OCI-LY3 (cell line): ENCODE measurements at regions not wholly inside any gene's neighbourhood (a gene's known extent, or its start where the extent isn't known, plus 50 kb on each side); places are given as distances from the start of the nearest gene placed in this dataset.

Experiments
- EZH2phosphoT487 ChIP-seq: fragments of 200-600 bp; shearing (Covaris generic); IDR thresholded peaks from 2 replicates; pipeline ENCODE4 v1.6.1; 2018; ENCODE audit warnings: antibody characterized with exemption, mixed run types, low read depth
- TF ChIP-seq, protein P1 (sequence below): fragments of 200-600, 300-600 bp; sonication (generic); IDR thresholded peaks from 2 replicates; pipeline ENCODE4 v1.5.1; 2014; ENCODE audit warnings: antibody characterized with exemption, low read length, low read depth

DNA sequence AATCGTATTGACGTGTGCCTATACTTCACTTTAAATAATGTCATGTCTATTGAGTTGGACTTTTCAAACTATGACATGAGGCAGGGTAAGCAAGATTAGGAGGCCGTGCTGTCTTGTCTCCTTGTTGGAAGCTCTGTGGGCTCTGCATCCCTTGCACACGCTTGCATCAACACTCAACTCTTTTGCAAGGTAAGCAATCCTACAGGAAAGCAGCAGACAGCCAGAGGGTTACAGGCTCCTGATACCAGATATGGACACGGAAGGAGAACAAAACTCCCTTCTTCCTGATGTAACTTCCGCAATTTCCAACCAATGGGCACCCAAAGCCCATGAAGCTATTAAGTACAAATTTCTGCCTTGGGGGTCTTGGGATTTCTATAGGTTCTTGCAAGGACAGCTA is 1520.7 kb upstream of the B3GALT2 start:
- TF ChIP-seq, protein P1, sequence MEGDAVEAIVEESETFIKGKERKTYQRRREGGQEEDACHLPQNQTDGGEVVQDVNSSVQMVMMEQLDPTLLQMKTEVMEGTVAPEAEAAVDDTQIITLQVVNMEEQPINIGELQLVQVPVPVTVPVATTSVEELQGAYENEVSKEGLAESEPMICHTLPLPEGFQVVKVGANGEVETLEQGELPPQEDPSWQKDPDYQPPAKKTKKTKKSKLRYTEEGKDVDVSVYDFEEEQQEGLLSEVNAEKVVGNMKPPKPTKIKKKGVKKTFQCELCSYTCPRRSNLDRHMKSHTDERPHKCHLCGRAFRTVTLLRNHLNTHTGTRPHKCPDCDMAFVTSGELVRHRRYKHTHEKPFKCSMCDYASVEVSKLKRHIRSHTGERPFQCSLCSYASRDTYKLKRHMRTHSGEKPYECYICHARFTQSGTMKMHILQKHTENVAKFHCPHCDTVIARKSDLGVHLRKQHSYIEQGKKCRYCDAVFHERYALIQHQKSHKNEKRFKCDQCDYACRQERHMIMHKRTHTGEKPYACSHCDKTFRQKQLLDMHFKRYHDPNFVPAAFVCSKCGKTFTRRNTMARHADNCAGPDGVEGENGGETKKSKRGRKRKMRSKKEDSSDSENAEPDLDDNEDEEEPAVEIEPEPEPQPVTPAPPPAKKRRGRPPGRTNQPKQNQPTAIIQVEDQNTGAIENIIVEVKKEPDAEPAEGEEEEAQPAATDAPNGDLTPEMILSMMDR: no peak
- TF ChIP-seq EZH2phosphoT487: no peak
